NB4 (cell line): ENCODE measurements at regions not wholly inside any gene's neighbourhood (a gene's known extent, or its start where the extent isn't known, plus 50 kb on each side); places are given as distances from the start of the nearest gene placed in this dataset.

Source experiments
- CTCF ChIP-seq: IDR thresholded peaks from one replicate; pipeline ENCODE4 v1.5.1; 2012; ENCODE audit warnings: low read depth, low read length
- POLR2A ChIP-seq: IDR thresholded peaks from 2 replicates; pipeline ENCODE4 v1.6.1; 2011; ENCODE audit warnings: mild to moderate bottlenecking; ENCODE audit not compliant: insufficient read length; ENCODE audit errors: extremely low read depth

- TF ChIP-seq CTCF: no peak
- TF ChIP-seq POLR2A: no peak
These were observed 422.9 kb downstream of the DTWD2 start for GRCh38 chr5:118565335-118565971.
